ENCODE measurements at regions not wholly inside any gene's neighbourhood (a gene's known extent, or its start where the extent isn't known, plus 50 kb on each side); places are given as distances from the start of the nearest gene placed in this dataset.

DNA sequence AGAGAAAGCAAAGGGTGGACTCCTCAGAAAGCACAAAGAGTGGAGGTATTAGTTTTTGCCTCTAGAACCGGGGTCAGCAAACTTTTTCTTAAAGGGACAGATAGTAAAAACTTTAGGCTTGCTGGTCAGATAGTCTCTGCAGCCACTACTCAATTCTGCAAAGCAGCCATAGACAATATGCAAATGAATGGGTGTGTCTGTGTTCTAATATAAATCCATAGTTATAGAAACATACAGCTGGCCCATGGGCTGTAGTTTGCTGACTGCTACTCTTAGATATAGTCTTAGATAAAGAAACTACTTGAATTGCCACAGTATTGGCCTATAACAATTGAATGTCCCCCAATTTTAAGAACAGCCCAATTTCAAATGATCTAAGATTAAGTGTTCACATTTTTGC, 101.6 kb upstream of the CACHD1 start:
- H3K27ac ChIP-seq (ENCODE audit: low read depth in 1 of 2, low read length in 2 of 2), result no peak overlapping the region
- WGBS, result 85% methylated on average over 1 of the region's 1 CpG
- H3K9me3 ChIP-seq (ENCODE audit: control insufficient read depth in 4 of 4, low read length in 3 of 4), result no peaks in the 10 kb centered on the region
- no peak overlapping the region for H3K9ac ChIP-seq (ENCODE audit: low read depth in 1 of 2, low read length in 2 of 2)
- DNase-seq (ENCODE audit: low spot score), result no peak
- peaks cover 0 to 3% (median 0%) of the 10 kb centered on the region in 4 donors for H3K27me3 ChIP-seq (ENCODE audit: control insufficient read depth in 4 of 4, insufficient read depth in 4 of 4, low read length in 3 of 4)
- TF ChIP-seq, protein P1, sequence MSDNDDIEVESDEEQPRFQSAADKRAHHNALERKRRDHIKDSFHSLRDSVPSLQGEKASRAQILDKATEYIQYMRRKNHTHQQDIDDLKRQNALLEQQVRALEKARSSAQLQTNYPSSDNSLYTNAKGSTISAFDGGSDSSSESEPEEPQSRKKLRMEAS (IDR thresholded peaks at IDR 0.05), result no peak
- no peak for TF ChIP-seq GABPA (IDR thresholded peaks at IDR 0.05 in 1 of 2, conservative IDR thresholded peaks at IDR 0.05 in 1 of 2)
- TF ChIP-seq FOXA1 (IDR thresholded peaks at IDR 0.05), result no peak
- no peak for TF ChIP-seq SP1 (IDR thresholded peaks at IDR 0.05)
- TF ChIP-seq, protein P2, sequence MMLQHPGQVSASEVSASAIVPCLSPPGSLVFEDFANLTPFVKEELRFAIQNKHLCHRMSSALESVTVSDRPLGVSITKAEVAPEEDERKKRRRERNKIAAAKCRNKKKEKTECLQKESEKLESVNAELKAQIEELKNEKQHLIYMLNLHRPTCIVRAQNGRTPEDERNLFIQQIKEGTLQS (IDR thresholded peaks at IDR 0.05), result no peak
- TF ChIP-seq, protein P3, sequence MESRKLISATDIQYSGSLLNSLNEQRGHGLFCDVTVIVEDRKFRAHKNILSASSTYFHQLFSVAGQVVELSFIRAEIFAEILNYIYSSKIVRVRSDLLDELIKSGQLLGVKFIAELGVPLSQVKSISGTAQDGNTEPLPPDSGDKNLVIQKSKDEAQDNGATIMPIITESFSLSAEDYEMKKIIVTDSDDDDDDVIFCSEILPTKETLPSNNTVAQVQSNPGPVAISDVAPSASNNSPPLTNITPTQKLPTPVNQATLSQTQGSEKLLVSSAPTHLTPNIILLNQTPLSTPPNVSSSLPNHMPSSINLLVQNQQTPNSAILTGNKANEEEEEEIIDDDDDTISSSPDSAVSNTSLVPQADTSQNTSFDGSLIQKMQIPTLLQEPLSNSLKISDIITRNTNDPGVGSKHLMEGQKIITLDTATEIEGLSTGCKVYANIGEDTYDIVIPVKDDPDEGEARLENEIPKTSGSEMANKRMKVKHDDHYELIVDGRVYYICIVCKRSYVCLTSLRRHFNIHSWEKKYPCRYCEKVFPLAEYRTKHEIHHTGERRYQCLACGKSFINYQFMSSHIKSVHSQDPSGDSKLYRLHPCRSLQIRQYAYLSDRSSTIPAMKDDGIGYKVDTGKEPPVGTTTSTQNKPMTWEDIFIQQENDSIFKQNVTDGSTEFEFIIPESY (IDR thresholded peaks at IDR 0.05), result no peak
- no peak for TF ChIP-seq YY1 (IDR thresholded peaks at IDR 0.05)
- TF ChIP-seq FOXA2 (IDR thresholded peaks at IDR 0.05), result no peak
- TF ChIP-seq JUND (IDR thresholded peaks at IDR 0.05), result no peak
- TF ChIP-seq RAD21 (IDR thresholded peaks at IDR 0.05), result no peak
- TF ChIP-seq EGR1 (IDR thresholded peaks at IDR 0.05; ENCODE audit: low read depth in 2 of 2), result no peak
- no peak for TF ChIP-seq HNF4G (IDR thresholded peaks at IDR 0.05)
- TF ChIP-seq NR2F2 (IDR thresholded peaks at IDR 0.05), result no peak
- no peak for TF ChIP-seq RXRA (IDR thresholded peaks at IDR 0.05)
- no peak for TF ChIP-seq TAF1 (conservative IDR thresholded peaks at IDR 0.05)
- TF ChIP-seq, protein P4, sequence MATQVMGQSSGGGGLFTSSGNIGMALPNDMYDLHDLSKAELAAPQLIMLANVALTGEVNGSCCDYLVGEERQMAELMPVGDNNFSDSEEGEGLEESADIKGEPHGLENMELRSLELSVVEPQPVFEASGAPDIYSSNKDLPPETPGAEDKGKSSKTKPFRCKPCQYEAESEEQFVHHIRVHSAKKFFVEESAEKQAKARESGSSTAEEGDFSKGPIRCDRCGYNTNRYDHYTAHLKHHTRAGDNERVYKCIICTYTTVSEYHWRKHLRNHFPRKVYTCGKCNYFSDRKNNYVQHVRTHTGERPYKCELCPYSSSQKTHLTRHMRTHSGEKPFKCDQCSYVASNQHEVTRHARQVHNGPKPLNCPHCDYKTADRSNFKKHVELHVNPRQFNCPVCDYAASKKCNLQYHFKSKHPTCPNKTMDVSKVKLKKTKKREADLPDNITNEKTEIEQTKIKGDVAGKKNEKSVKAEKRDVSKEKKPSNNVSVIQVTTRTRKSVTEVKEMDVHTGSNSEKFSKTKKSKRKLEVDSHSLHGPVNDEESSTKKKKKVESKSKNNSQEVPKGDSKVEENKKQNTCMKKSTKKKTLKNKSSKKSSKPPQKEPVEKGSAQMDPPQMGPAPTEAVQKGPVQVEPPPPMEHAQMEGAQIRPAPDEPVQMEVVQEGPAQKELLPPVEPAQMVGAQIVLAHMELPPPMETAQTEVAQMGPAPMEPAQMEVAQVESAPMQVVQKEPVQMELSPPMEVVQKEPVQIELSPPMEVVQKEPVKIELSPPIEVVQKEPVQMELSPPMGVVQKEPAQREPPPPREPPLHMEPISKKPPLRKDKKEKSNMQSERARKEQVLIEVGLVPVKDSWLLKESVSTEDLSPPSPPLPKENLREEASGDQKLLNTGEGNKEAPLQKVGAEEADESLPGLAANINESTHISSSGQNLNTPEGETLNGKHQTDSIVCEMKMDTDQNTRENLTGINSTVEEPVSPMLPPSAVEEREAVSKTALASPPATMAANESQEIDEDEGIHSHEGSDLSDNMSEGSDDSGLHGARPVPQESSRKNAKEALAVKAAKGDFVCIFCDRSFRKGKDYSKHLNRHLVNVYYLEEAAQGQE (IDR thresholded peaks at IDR 0.05), result no peak
- TF ChIP-seq, protein P5, sequence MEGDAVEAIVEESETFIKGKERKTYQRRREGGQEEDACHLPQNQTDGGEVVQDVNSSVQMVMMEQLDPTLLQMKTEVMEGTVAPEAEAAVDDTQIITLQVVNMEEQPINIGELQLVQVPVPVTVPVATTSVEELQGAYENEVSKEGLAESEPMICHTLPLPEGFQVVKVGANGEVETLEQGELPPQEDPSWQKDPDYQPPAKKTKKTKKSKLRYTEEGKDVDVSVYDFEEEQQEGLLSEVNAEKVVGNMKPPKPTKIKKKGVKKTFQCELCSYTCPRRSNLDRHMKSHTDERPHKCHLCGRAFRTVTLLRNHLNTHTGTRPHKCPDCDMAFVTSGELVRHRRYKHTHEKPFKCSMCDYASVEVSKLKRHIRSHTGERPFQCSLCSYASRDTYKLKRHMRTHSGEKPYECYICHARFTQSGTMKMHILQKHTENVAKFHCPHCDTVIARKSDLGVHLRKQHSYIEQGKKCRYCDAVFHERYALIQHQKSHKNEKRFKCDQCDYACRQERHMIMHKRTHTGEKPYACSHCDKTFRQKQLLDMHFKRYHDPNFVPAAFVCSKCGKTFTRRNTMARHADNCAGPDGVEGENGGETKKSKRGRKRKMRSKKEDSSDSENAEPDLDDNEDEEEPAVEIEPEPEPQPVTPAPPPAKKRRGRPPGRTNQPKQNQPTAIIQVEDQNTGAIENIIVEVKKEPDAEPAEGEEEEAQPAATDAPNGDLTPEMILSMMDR (IDR thresholded peaks at IDR 0.05; ENCODE audit: low read depth, low read length, missing input control), result no peak
- TF ChIP-seq HNF4A (conservative IDR thresholded peaks at IDR 0.05), result no peak
- no peak overlapping the region for H3K4me3 ChIP-seq (ENCODE audit: low read depth in 1 of 3, low read length in 3 of 3)
- no peaks in the 10 kb centered on the region for H3K36me3 ChIP-seq (ENCODE audit: control insufficient read depth in 4 of 4, insufficient read depth in 3 of 4, low read depth in 1 of 4, low read length in 3 of 4)
- H3K4me1 ChIP-seq (ENCODE audit: control insufficient read depth in 4 of 4, insufficient read depth in 4 of 4, low read length in 3 of 4), result no peaks in the 10 kb centered on the region
